Cardiac muscle cell (in vitro differentiated cells and primary cell): ENCODE measurements at regions not wholly inside any gene's neighbourhood (a gene's known extent, or its start where the extent isn't known, plus 50 kb on each side); places are given as distances from the start of the nearest gene placed in this dataset.

ENCODE experiments used
- DNase-seq, 2 donors: peaks; one replicate each; pipeline versions ENCODE4 v3.0.0 to v3.0.0-alpha.2; 2010 to 2017; ENCODE audit warnings: low read depth in 1 of 2, low spot score in 1 of 2
- H3K27ac ChIP-seq: fragments of 200-600 bp; sonication (generic); 2 replicates; pipeline ENCODE4 v1.5.1; 2016
- H3K27me3 ChIP-seq: fragments of 200-600 bp; sonication (generic); 2 replicates; pipeline ENCODE4 v1.6.0; 2016; ENCODE audit warnings: control low read depth
- H3K36me3 ChIP-seq: fragments of 200-600 bp; sonication (generic); 2 replicates; pipeline ENCODE4 v1.5.1; 2016; ENCODE audit warnings: control low read depth
- H3K4me1 ChIP-seq: fragments of 200-600 bp; sonication (generic); 2 replicates; pipeline ENCODE4 v1.8.1; 2017; ENCODE audit warnings: low read depth, mild to moderate bottlenecking, mixed run types
- H3K4me3 ChIP-seq: fragments of 200-600 bp; sonication (generic); 2 replicates; pipeline ENCODE4 v1.5.1; 2016; ENCODE audit warnings: mild to moderate bottlenecking
- H3K9me3 ChIP-seq: fragments of 200-600 bp; sonication (generic); 2 replicates; pipeline ENCODE4 v1.5.1; 2017; ENCODE audit warnings: low read depth, mild to moderate bottlenecking, control low read depth
- CTCF ChIP-seq: IDR thresholded peaks from 2 replicates; pipeline ENCODE4 v1.5.1; 2012; ENCODE audit warnings: low read depth, mild to moderate bottlenecking, low read length

DNA sequence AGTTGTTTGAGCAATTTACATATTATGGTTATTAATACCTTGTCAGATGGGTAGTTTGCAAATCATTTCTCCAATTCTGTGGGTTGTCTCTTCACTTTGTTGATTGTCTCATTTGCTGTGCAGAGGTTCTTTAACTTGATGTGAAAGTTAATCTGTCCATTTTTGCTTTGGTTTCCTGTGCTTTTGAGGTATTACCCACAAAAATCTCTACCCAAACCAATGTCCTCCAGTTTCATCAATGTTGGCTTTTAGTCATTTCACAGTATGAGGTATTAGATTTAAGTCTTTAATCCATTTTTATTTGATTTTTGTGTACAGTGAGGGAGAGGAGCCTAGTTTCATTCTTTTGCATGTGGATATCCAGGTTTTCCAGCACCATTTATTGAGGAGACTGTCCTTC, 82.4 kb downstream of the MRPS30 start:
- Histone ChIP-seq H3K4me3 (no peak overlapping the region), H3K36me3 (no peaks in the 10 kb centered on the region), H3K4me1 (no peaks in the 10 kb centered on the region), H3K27ac (no peak overlapping the region), H3K27me3 (no peaks in the 10 kb centered on the region), H3K9me3 (no peaks in the 10 kb centered on the region)
- TF ChIP-seq CTCF = no peak
- DNase-seq = no peak

- no peaks in the 10 kb centered on the region for H3K27me3 ChIP-seq
- DNase-seq = no peak
- H3K4me1 ChIP-seq = peaks cover 6% of the 10 kb centered on the region
- no peaks in the 10 kb centered on the region for H3K36me3 ChIP-seq
- H3K9me3 ChIP-seq = no peaks in the 10 kb centered on the region
- no peak for TF ChIP-seq CTCF
- H3K27ac ChIP-seq = no peak overlapping the region
- H3K4me3 ChIP-seq = no peak overlapping the region
These were observed 91.7 kb downstream of the MRPS30 start for GRCh38 chr5:44900273-44900954.

GRCh38 chr5:44907396-44907795, 98.6 kb downstream of the MRPS30 start:
- no peaks in the 10 kb centered on the region for H3K27me3 ChIP-seq
- H3K9me3 ChIP-seq = no peaks in the 10 kb centered on the region
- TF ChIP-seq CTCF = no peak
- H3K4me1 ChIP-seq = peaks cover 26% of the 10 kb centered on the region
- DNase-seq = no peak
- no peak overlapping the region for H3K4me3 ChIP-seq
- no peak overlapping the region for H3K27ac ChIP-seq
- H3K36me3 ChIP-seq = no peaks in the 10 kb centered on the region

DNA sequence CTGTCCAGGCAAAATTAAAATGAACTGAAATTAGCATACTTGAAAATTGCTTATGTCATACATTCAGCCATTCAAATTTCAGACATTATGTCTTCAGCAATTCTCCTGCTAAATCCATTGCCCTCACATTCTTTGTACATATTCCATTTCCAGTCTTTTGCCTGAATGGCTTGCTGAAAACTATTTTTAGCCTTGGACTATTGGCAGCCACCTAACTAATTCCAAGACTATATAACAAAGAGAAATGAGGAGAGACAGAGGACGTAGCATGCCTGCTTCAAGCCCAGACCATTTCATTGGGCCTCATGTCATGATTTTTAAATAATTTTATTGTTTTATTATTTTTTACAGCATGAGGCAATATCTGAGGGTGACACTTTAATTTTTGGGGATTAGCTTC, 100.3 kb downstream of the MRPS30 start:
- no peaks in the 10 kb centered on the region for H3K9me3 ChIP-seq
- peak in 1 of 2 donors; percentile 10 for DNase-seq
- H3K4me3 ChIP-seq = no peak overlapping the region
- H3K36me3 ChIP-seq = no peaks in the 10 kb centered on the region
- no peak for TF ChIP-seq CTCF
- H3K27me3 ChIP-seq = no peaks in the 10 kb centered on the region
- peaks cover 26% of the 10 kb centered on the region for H3K4me1 ChIP-seq
- H3K27ac ChIP-seq = no peak overlapping the region

DNA sequence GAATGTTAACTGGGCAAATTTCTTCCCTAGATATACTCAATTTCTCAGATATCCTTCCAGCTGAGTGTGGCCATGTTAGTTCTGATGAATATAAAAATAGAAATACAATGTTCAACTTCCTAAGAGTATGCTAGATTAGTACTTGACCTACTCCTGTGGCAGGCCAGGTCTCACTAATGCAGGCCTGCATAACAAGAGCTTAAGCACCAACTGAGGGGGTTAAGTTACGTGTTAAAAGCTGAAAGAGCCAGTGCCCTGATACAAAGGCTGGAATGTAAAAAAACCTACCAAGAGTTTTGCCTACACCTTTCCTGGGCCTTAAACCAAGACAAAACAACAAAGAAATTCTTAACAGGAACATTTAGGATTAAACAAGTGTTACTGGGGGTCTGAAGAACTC, 102.8 kb downstream of the MRPS30 start:
- Histone ChIP-seq H3K27ac (peak overlapping the region; percentile 71), H3K36me3 (no peaks in the 10 kb centered on the region), H3K27me3 (no peaks in the 10 kb centered on the region), H3K4me3 (no peak overlapping the region), H3K4me1 (peaks cover 26% of the 10 kb centered on the region), H3K9me3 (no peaks in the 10 kb centered on the region)
- peak in 1 of 2 donors; percentile 58 for DNase-seq
- TF ChIP-seq CTCF = no peak

DNA sequence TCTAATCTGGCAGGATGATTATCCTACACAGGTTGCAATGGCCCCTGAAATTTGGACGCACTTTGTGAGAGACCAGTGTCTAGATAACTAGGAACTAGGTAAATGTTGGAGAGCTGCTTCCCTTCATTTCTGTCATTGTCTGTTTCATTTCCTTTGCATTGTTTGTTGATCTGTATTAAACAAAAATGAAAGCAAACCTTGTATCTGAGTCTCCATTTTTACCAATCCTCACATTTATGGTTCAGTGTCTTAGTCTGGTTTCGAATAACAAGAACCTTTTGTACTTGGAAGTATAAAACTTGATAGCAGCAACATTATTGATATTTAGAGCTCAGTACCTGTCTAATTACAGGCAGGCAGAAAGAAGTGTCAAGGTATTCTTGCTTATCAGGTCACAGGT, 105.5 kb downstream of the MRPS30 start:
- no peak for DNase-seq
- no peak overlapping the region for H3K27ac ChIP-seq
- no peak overlapping the region for H3K4me3 ChIP-seq
- peaks cover 21% of the 10 kb centered on the region for H3K4me1 ChIP-seq
- H3K36me3 ChIP-seq = no peaks in the 10 kb centered on the region
- no peaks in the 10 kb centered on the region for H3K9me3 ChIP-seq
- H3K27me3 ChIP-seq = no peaks in the 10 kb centered on the region
- TF ChIP-seq CTCF = no peak
